H1 (cell line): ENCODE measurements at regions not wholly inside any gene's neighbourhood (a gene's known extent, or its start where the extent isn't known, plus 50 kb on each side); places are given as distances from the start of the nearest gene placed in this dataset.

ENCODE experiments used
- CTCF ChIA-PET: fragments of 300-600 bp; sonication (Branson Sonifier 250); formaldehyde crosslinking; loops from one replicate; lab custom pipeline; 2021; ENCODE audit not compliant: partially characterized antibody; lab: Charles Lee
- POLR2A ChIA-PET: fragments of 300-600 bp; sonication (Branson Sonifier 250); formaldehyde crosslinking; loops from one replicate; lab custom pipeline; 2021; ENCODE audit warnings: inconsistent platforms; ENCODE audit not compliant: partially characterized antibody; lab: Charles Lee
- DNase-seq, 2 experiments: peaks; one replicate each; pipeline versions ENCODE4 v3.0.0 to v3.0.0-alpha.2; 2010 to 2022; ENCODE audit warnings: low spot score in 2 of 2, low read depth in 1 of 2, mixed read lengths in 1 of 2
- FAIRE-seq: peaks from 2 replicates; lab custom pipeline; 2011; peaks lifted over from hg19 to GRCh38; lab: Jason Lieb, UNC
- H2AFZ ChIP-seq: 2 replicates; pipeline ENCODE4 v1.8.1; 2012; ENCODE audit warnings: low read length, inconsistent platforms
- H2AK5ac ChIP-seq: 2 replicates; pipeline ENCODE4 v1.6.1; 2013; ENCODE audit warnings: low read depth, low read length
- H2BK120ac ChIP-seq: replicated peaks from 2 replicates; pipeline ENCODE3; 2013; ENCODE audit warnings: low read depth, low read length, inconsistent platforms
- H2BK12ac ChIP-seq: 2 replicates; pipeline ENCODE4 v1.6.1; 2013; ENCODE audit warnings: low read depth, low read length
- H2BK15ac ChIP-seq: 2 replicates; pipeline ENCODE4 v1.6.1; 2013; ENCODE audit warnings: low read length
- H2BK20ac ChIP-seq: 2 replicates; pipeline ENCODE4 v1.6.1; 2013; ENCODE audit warnings: low read length
- H2BK5ac ChIP-seq: 2 replicates; pipeline ENCODE4 v1.6.1; 2013; ENCODE audit warnings: low read depth, low read length
- H3K14ac ChIP-seq: 2 replicates; pipeline ENCODE4 v1.6.1; 2013; ENCODE audit warnings: inconsistent platforms; ENCODE audit not compliant: insufficient read length
- H3K18ac ChIP-seq: 2 replicates; pipeline ENCODE4 v1.6.1; 2013; ENCODE audit warnings: low read length; ENCODE audit errors: extremely low read depth
- H3K23ac ChIP-seq: 2 replicates; pipeline ENCODE4 v1.6.1; 2013; ENCODE audit warnings: inconsistent platforms; ENCODE audit not compliant: insufficient read length
- H3K23me2 ChIP-seq: 2 replicates; pipeline ENCODE4 v1.6.1; 2013; ENCODE audit warnings: low read depth, low read length
- H3K27ac ChIP-seq: 2 replicates; pipeline ENCODE4 v1.6.1; 2011; ENCODE audit warnings: low read depth, low read length, inconsistent platforms
- H3K27me3 ChIP-seq, 4 experiments: replicated peaks in 1 of 4; 1 replicate in 1 of 4; 2 replicates in 3 of 4; pipeline versions ENCODE4 v1.6.1 to v1.8.1; 2011 to 2013; ENCODE audit warnings: low read length in 3 of 4, mild to moderate bottlenecking in 3 of 4, inconsistent platforms in 2 of 4, mixed read lengths in 2 of 4, moderate library complexity in 1 of 4; ENCODE audit not compliant: control insufficient read depth in 3 of 4, insufficient read depth in 3 of 4; ENCODE audit errors: extremely low read depth in 1 of 4
- H3K36me3 ChIP-seq, 4 experiments: 2 replicates each; pipeline versions ENCODE4 v1.6.1 to v1.8.1; 2011 to 2013; ENCODE audit warnings: mild to moderate bottlenecking in 4 of 4, low read length in 3 of 4, moderate library complexity in 2 of 4, control low read depth in 1 of 4, inconsistent platforms in 1 of 4; ENCODE audit not compliant: insufficient read depth in 4 of 4, control insufficient read depth in 2 of 4
- H3K4ac ChIP-seq: replicated peaks from 2 replicates; pipeline ENCODE3; 2013; ENCODE audit warnings: low read length, low read depth, mixed read lengths, inconsistent platforms; ENCODE audit not compliant: insufficient read length
- H3K4me1 ChIP-seq, 4 experiments: replicated peaks in 1 of 4; 1 replicate in 1 of 4; 2 replicates in 3 of 4; pipeline versions ENCODE4 v1.6.1 to v1.8.1; 2011 to 2013; ENCODE audit warnings: low read length in 3 of 4, inconsistent platforms in 2 of 4, mixed read lengths in 1 of 4; ENCODE audit not compliant: insufficient read depth in 4 of 4, control insufficient read depth in 3 of 4
- H3K4me2 ChIP-seq, 2 experiments: 2 replicates each; pipeline versions ENCODE4 v1.6.1 to v1.8.1; 2011 to 2013; ENCODE audit warnings: low read depth in 2 of 2, low read length in 2 of 2, control low read depth in 1 of 2, inconsistent platforms in 1 of 2, mild to moderate bottlenecking in 1 of 2; ENCODE audit not compliant: insufficient read depth in 1 of 2
- H3K4me3 ChIP-seq, 4 experiments: fragments of 200-600, 300-600 bp in 1 of 4; sonication (generic), shearing (Covaris generic), sonication (Bioruptor Twin) in 1 of 4; 2 replicates each; pipeline versions ENCODE4 v1.5.1 to v1.8.1; 2011 to 2016; ENCODE audit warnings: low read length in 4 of 4, low read depth in 3 of 4, control low read depth in 2 of 4, inconsistent platforms in 2 of 4, mild to moderate bottlenecking in 2 of 4, mixed read lengths in 1 of 4, moderate library complexity in 1 of 4; ENCODE audit not compliant: insufficient read depth in 2 of 4; ENCODE audit errors: extremely low read depth in 1 of 4
- H3K56ac ChIP-seq: replicated peaks from 2 replicates; pipeline ENCODE3; 2013; ENCODE audit warnings: low read depth, mild to moderate bottlenecking, mixed read lengths, low read length, inconsistent platforms; ENCODE audit not compliant: insufficient read length
- H3K79me1 ChIP-seq: 2 replicates; pipeline ENCODE4 v1.6.1; 2013; ENCODE audit warnings: low read depth, low read length, control low read depth
- H3K79me2 ChIP-seq, 2 experiments: 2 replicates each; pipeline versions ENCODE4 v1.6.1 to v1.8.1; 2012 to 2013; ENCODE audit warnings: low read length in 2 of 2, mild to moderate bottlenecking in 2 of 2, inconsistent platforms in 1 of 2; ENCODE audit not compliant: insufficient read depth in 2 of 2, control insufficient read depth in 1 of 2
- H3K9ac ChIP-seq, 4 experiments: replicated peaks in 1 of 4; 1 replicate in 1 of 4; 2 replicates in 3 of 4; pipeline versions ENCODE4 v1.6.1 to v1.8.1; 2011 to 2013; ENCODE audit warnings: low read depth in 3 of 4, low read length in 3 of 4, control low read depth in 2 of 4, mild to moderate bottlenecking in 2 of 4, moderate library complexity in 2 of 4, inconsistent platforms in 1 of 4; ENCODE audit errors: extremely low read depth in 1 of 4
- H3K9me3 ChIP-seq, 2 experiments: 2 replicates each; pipeline versions ENCODE4 v1.6.1 to v1.8.1; 2012 to 2013; ENCODE audit warnings: mild to moderate bottlenecking in 2 of 2, moderate library complexity in 2 of 2, control low read depth in 1 of 2, inconsistent platforms in 1 of 2, low read depth in 1 of 2, low read length in 1 of 2, mixed read lengths in 1 of 2; ENCODE audit not compliant: insufficient read depth in 2 of 2
- H4K20me1 ChIP-seq, 2 experiments: replicated peaks in 1 of 2; 2 replicates each; pipeline versions ENCODE3 to v1.8.1; 2011 to 2013; ENCODE audit warnings: inconsistent platforms in 2 of 2, low read length in 2 of 2, mild to moderate bottlenecking in 1 of 2; ENCODE audit not compliant: insufficient read depth in 2 of 2, control insufficient read depth in 1 of 2
- H4K5ac ChIP-seq: 2 replicates; pipeline ENCODE4 v1.6.1; 2013; ENCODE audit warnings: low read length, low read depth, mixed read lengths, inconsistent platforms; ENCODE audit not compliant: insufficient read length
- H4K8ac ChIP-seq: 2 replicates; pipeline ENCODE4 v1.8.0; 2013; ENCODE audit warnings: mild to moderate bottlenecking, moderate library complexity, low read length, inconsistent platforms; ENCODE audit not compliant: insufficient read depth; ENCODE audit errors: extremely low read depth
- H4K91ac ChIP-seq: replicated peaks from 2 replicates; pipeline ENCODE3; 2013; ENCODE audit warnings: low read length, mixed read lengths, inconsistent platforms; ENCODE audit not compliant: insufficient read length
- POLR2A ChIP-seq, 2 experiments: IDR thresholded peaks; 1 replicate in 1 of 2; 2 replicates in 1 of 2; pipeline ENCODE4 v1.6.1; 2011; ENCODE audit warnings: low read depth in 2 of 2, low read length in 2 of 2, mild to moderate bottlenecking in 2 of 2; ENCODE audit errors: control extremely low read depth in 1 of 2
- RXRA ChIP-seq: IDR thresholded peaks from 2 replicates; pipeline ENCODE4 v1.6.1; 2011; ENCODE audit warnings: low read depth, mild to moderate bottlenecking, low read length, moderate library complexity; ENCODE audit not compliant: insufficient read depth
- SAP30 ChIP-seq: fragments of 300-600 bp; sonication (generic); IDR thresholded peaks from 2 replicates; pipeline ENCODE4 v1.7.1; 2012; ENCODE audit warnings: low read length, moderate library complexity, mild to moderate bottlenecking, inconsistent platforms; ENCODE audit not compliant: insufficient read depth, insufficient replicate concordance
- WGBS, 2 experiments: shearing (Covaris generic) in 1 of 2; methylation state at CpG; one replicate each; pipeline versions ENCODE4 v1.1.6 to v1.1.7; 2013 to 2015; ENCODE audit warnings: low lambda C conversion rate in 2 of 2, mixed read lengths in 2 of 2, inconsistent platforms in 1 of 2, low coverage in 1 of 2, missing lambda C conversion rate in 1 of 2; ENCODE audit not compliant: insufficient replicate concordance in 2 of 2, insufficient coverage in 1 of 2, insufficient read length in 1 of 2; ENCODE audit errors: extremely low coverage in 1 of 2, missing lambda C conversion rate in 1 of 2; 5-methylcytosine and 5-hydroxymethylcytosine counted together

- H2AK5ac ChIP-seq, result no peak overlapping the region
- H3K14ac ChIP-seq, result no peak overlapping the region
- no peak overlapping the region for H2BK20ac ChIP-seq
- ChIA-PET CTCF (no interaction called here), POLR2A (no interaction called here)
- H4K5ac ChIP-seq, result no peak overlapping the region
- H2BK5ac ChIP-seq, result no peak overlapping the region
- peaks cover 0 to 3% (median 0%) of the 10 kb centered on the region in 4 experiments; a peak in 1 of 7 replicates for H3K4me1 ChIP-seq
- no peaks in the 10 kb centered on the region for H3K36me3 ChIP-seq
- no peak overlapping the region for H4K91ac ChIP-seq
- H4K8ac ChIP-seq, result no peak overlapping the region
- no peak overlapping the region for H3K27ac ChIP-seq
- H3K56ac ChIP-seq, result no peak overlapping the region
- no peak for FAIRE-seq
- H3K4ac ChIP-seq, result no peak overlapping the region
- no peak overlapping the region; the same call in 1 of the 2 replicates for H2AFZ ChIP-seq
- H3K79me2 ChIP-seq, result no peaks in the 10 kb centered on the region
- H3K23ac ChIP-seq, result no peak overlapping the region
- H2BK12ac ChIP-seq, result no peak overlapping the region
- no peak overlapping the region for H3K4me3 ChIP-seq
- H3K9me3 ChIP-seq, result no peaks in the 10 kb centered on the region
- WGBS, 2 experiments, result 89% methylated on average over 11 of the region's 15 CpGs; no CpG with 5 or more reads in 1 of the 2 experiments
- H3K18ac ChIP-seq, result no peak overlapping the region
- H3K4me2 ChIP-seq, result no peak overlapping the region
- no peak for DNase-seq
- H4K20me1 ChIP-seq, result no peaks in the 10 kb centered on the region
- H3K27me3 ChIP-seq, result no peaks in the 10 kb centered on the region; a peak in 2 of 7 replicates
- no peak for TF ChIP-seq SAP30
- TF ChIP-seq POLR2A (IDR thresholded peaks at IDR 0.05; ENCODE audit: control extremely low read depth in 1 of 2, low read depth in 2 of 2, low read length in 2 of 2), result no peak
- no peak for TF ChIP-seq RXRA
- no peak overlapping the region for H3K9ac ChIP-seq
- no peaks in the 10 kb centered on the region for H3K79me1 ChIP-seq
- no peak overlapping the region for H2BK120ac ChIP-seq
- H2BK15ac ChIP-seq, result no peak overlapping the region
- H3K23me2 ChIP-seq, result no peaks in the 10 kb centered on the region
Measured at GRCh38 chr7:156041398-156041797, 229.1 kb upstream of the SHH start.
